SHP77 (cell line): ENCODE measurements at regions not wholly inside any gene's neighbourhood (a gene's known extent, or its start where the extent isn't known, plus 50 kb on each side); places are given as distances from the start of the nearest gene placed in this dataset.

Source experiments
- DNase-seq, 2 experiments: peaks; one replicate each; lab custom pipeline; 2025; lab: John Stamatoyannopoulos, UW

- no peak for DNase-seq
Measured at GRCh38 chr15:98144388-98144787, 183.9 kb downstream of the ARRDC4 start.

GRCh38 chr15:98146031-98146820, 185.7 kb downstream of the ARRDC4 start:
- DNase-seq = no peak

- no peak for DNase-seq
Measured at GRCh38 chr15:98147415-98147814, 186.9 kb downstream of the ARRDC4 start.

- no peak for DNase-seq
Measured at GRCh38 chr15:98150084-98150483, 189.6 kb downstream of the ARRDC4 start.

GRCh38 chr15:98150536-98150935, 190.0 kb downstream of the ARRDC4 start:
- no peak for DNase-seq

GRCh38 chr15:98151096-98151495, 190.6 kb downstream of the ARRDC4 start:
- no peak for DNase-seq

- no peak for DNase-seq
Measured at GRCh38 chr15:98152156-98152555, 191.7 kb downstream of the ARRDC4 start.

- DNase-seq = no peak
Measured at GRCh38 chr15:98154863-98155262, 194.4 kb downstream of the ARRDC4 start.

GRCh38 chr15:98155356-98155755, 194.9 kb downstream of the ARRDC4 start:
- no peak for DNase-seq

- DNase-seq = no peak
Measured at GRCh38 chr15:98160236-98160635, 199.7 kb downstream of the ARRDC4 start.

- no peak for DNase-seq
Measured at GRCh38 chr15:98163319-98164045, 203.0 kb downstream of the ARRDC4 start.

GRCh38 chr15:98164571-98164970, 204.1 kb downstream of the ARRDC4 start:
- no peak for DNase-seq

- DNase-seq = no peak
Measured at GRCh38 chr15:98164986-98165385, 204.5 kb downstream of the ARRDC4 start.

GRCh38 chr15:98167722-98168268, 207.3 kb downstream of the ARRDC4 start:
- no peak for DNase-seq

GRCh38 chr15:98169551-98169950, 209.0 kb downstream of the ARRDC4 start:
- no peak for DNase-seq

- peak in 1 of 2 experiments; percentile 1 for DNase-seq
Measured at GRCh38 chr15:98174286-98174685, 213.8 kb downstream of the ARRDC4 start.

GRCh38 chr15:98174841-98175240, 214.3 kb downstream of the ARRDC4 start:
- DNase-seq = no peak

GRCh38 chr15:98177966-98178592, 217.6 kb downstream of the ARRDC4 start:
- DNase-seq = peak; percentile 27 to 29

GRCh38 chr15:98178861-98179260, 218.4 kb downstream of the ARRDC4 start:
- no peak for DNase-seq

GRCh38 chr15:98187549-98187948, 227.0 kb downstream of the ARRDC4 start:
- DNase-seq = no peak

GRCh38 chr15:98190914-98191313, 230.4 kb downstream of the ARRDC4 start:
- no peak for DNase-seq

- DNase-seq = no peak
Measured at GRCh38 chr15:98195796-98196195, 235.3 kb downstream of the ARRDC4 start.

- no peak for DNase-seq
Measured at GRCh38 chr15:98196371-98196770, 235.9 kb downstream of the ARRDC4 start.
